ENCODE measurements at regions not wholly inside any gene's neighbourhood (a gene's known extent, or its start where the extent isn't known, plus 50 kb on each side); places are given as distances from the start of the nearest gene placed in this dataset.
"Not testable (repeated sequence)": the region's sequence is repeated elsewhere in the genome, so short reads cannot be mapped to it uniquely, and the experiment has no call there.

DNA sequence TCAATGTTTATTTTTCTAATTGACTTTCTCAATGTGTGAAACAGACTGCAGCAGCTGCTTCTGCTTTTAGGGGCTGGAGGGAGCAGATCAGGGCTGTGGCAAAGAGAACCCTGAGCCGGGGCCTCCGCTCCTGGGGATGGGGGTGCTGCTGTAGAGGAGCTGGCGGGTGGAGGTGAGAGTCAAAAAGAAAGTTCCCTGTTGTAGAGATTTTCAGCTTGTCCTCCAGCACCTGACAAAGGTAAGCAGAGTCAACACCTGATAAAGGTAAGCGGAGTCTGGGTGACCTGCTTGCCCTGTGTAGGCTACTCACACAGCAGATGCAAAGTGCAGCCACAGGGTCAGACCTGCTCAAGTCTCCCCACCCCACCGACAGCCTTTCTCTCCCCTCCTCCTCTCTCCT lies 252.4 kb upstream of the IRX1 start:
- intact Hi-C loops (cut with micrococcal nuclease), result no loop called here

DNA sequence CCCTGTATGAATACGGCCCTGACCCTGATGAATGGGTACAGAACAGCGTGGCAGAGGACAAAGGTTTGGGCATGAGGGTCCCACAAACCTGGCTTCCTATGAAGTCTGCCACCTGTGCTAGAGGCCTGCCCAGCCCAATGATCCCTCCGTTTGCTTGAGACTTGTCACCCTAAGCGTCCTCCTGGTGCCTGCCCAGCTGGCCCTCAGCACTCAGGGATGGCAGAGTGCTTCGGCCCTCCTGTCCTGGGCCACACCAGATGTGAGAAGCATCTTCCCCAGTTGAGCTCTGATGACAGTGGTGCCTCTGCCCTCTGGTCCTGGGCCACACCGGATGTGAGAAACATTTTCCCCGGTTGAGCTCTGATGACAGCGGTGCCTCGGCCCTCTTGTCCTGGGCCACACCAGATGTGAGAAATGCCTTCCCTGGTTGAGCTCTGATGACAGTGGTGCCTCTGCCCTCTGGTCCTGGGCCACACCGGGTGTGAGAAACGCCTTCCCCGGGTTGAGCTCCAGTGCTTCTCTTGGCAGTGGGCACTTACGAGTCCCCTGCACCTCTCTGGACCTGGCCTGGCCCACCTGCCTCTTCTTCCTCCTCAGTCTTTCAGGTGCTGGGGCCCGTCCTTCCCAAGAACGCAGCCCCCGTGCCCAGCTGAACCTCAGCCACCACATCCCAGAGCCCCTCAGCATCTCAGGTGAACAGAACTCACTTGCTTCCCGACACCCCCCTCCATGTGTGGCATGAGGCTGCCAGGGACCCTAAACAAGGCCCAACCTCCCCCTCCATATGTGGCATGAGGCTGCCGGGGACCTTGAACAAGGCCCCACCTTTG lies 253.1 kb upstream of the IRX1 start:
- intact Hi-C loops (cut with micrococcal nuclease), result no loop called here

DNA sequence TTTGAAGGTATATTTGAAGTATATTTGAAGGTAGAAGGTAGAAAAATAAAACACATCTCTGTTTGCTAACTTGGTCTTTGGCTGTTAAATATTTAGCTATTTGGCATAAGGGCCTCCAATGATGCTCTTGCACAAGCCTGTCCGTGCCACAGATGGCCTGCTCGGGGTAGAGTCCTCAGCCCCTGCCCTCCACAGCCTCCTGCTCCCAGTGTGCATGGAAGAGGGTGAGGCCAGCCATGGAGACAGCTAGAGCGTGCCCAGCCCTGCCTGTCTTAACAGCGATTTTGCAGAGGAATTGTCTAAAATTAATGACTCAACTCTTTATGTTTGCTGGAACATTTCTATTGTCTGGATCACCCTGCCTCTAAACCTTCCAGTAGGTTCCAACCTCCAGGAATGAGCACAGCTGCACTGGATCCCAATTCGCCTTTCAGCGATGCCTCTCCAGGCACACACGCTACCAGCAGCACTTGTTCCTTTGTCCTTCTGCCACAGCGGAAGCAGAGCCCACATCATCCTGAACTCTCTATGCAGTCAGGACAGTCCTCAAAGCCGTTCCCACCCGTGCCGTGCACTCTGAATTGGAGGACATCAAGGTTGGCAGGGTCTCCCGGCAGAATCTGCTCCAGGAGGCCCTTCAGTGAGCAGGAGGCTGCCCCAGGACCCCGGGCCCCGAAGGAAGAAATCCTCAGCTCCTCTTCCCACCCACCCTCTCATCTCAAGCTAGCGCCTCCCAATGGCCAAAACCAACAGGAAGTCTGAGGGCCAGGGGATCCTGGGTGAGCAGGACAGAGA lies 254.0 kb upstream of the IRX1 start:
- intact Hi-C loops (cut with micrococcal nuclease), result no loop called here

DNA sequence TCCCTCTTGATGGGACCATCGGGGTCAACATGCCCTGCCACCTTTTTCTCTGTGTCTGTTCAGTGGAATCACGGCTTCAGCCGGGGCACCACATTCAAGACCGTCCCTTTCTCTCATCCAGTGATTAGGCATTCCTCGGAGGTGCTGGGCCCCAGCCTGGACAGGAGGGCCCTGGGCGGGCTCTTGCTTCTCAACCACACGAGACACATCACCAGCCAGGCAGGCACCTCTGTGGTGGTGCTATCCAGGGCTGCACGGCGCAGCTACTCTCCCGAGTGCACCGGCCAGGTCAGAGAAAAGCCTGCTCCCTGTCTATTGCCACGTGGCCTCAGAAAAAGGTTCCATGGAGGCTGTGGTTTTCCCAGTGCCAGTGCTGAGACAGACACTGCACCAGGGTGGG lies 255.2 kb upstream of the IRX1 start:
- intact Hi-C loops (cut with micrococcal nuclease), result no loop called here

DNA sequence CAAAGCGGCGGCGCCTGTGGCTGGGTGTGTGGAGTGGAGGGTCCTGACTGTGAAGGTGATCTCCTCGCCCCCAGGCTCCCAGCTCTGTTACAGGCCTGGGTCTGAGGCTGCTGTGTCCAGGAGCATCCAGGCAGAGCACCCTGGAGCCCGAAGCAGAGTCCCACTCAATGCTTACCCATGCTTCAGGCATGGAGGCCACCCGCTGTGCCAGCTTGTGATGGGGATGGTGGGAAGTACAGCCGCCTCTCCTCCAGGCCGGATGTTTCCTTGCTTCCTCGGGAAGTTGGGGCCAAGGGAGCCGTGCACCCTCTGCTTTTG lies 255.9 kb upstream of the IRX1 start:
- intact Hi-C loops (cut with micrococcal nuclease), result no loop called here

DNA sequence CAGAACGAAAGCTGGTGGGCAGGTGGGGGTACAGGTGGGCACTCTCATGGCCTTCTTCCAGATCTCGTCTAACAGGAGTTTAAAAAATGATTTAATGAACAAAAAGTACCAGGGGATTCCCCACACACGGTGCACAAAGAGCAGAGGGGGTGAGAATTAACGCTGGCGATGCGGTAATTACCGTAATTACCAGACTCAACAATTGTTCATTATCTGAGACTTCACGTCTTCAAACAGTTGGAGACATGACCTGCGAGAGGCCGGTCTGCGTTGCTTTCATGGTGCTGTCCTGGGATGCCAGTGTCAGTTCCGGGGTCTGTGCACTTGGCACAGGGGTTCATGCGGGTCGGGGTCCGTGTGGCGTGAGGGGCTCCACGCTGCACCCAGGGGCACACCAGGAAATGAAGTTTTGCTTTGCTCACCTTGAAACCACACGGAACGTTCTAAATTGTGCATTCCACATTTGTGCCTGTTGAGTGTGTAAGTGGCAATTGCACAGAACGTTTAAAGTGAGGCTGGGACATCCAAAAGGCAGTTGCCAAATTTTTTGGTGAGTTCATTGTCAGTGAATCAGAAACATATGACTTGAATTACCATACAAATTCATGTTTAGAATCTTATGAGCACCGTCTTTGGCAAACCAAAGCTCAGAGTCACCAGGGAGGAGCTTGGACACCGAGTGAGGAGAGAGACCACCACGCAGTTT lies 256.4 kb upstream of the IRX1 start:
- intact Hi-C loops (cut with micrococcal nuclease), result no loop called here

DNA sequence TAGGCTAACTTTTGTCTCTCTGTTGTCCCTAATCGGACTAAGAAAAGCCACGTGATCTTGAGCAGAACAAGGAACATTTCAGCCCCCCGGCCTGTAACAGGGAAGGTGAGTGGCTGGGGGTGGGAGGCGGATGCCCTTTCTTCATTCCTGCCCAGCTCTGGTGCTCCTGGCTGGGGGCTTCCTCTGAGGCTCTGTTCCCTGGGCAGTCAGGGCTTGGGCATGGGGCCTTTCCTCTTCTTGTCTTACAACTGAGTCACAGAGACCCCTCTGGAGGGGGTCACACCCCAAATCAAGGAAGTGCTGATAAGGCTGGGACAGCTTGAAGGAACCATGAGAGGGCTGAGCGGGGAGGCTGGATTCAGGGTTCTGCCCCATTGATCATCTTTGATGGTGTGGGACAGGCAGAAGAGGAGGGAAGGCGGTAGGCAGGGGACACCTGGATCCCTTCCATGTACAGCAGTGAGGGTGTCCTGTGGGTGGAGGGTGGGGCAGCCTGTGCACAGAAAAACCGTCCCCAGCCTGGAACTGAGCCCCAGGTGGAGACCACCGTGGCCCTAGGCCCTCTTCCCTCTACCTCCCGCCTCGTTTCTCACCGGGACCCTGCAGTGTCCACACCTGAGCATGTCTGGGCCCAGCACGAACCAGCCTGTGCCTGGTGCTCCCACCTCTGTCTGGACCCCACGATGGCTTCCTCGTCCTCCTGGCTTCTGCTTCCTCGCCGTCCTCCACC lies 257.7 kb upstream of the IRX1 start:
- intact Hi-C loops (cut with micrococcal nuclease), result no loop called here

DNA sequence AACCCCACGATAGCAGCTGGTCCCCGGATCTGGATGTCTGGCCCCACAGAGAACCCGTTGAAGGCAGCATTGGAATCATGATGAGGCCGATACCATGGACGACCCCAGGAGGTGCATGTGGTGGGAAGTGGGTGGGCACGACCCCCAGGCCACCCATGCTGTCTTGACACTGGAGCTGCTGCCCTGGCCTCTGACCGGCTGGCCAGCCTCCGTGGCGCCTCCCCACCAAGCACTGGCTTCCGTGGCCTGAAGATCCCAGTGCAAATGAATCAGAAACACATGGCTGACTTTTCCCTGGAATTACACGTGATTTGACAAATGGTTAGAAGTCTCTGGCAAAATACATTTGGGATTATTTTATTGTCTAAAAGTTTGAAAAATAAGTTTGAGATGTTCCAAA lies 259.0 kb upstream of the IRX1 start:
- intact Hi-C loops (cut with micrococcal nuclease), result no loop called here

DNA sequence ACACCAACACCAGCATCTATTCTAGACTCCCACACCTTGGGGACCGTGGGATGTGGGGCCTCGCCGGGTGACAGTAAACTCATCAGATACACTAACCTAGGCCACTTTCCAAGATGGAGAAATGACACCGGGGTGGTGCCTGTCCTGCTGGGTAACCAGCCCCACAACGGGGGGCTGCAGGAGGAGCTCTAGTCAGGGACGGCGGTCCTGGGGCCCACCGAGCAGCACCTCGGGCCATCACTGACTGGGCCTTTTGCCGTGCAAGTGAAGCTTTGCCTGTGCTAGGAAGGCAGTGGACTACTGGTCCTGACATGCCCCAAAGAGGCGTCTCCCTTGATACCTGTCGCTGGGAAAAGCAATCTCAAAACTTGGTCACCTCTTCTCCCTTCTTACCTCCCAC lies 260.3 kb upstream of the IRX1 start:
- intact Hi-C loops (cut with micrococcal nuclease), result no loop called here

DNA sequence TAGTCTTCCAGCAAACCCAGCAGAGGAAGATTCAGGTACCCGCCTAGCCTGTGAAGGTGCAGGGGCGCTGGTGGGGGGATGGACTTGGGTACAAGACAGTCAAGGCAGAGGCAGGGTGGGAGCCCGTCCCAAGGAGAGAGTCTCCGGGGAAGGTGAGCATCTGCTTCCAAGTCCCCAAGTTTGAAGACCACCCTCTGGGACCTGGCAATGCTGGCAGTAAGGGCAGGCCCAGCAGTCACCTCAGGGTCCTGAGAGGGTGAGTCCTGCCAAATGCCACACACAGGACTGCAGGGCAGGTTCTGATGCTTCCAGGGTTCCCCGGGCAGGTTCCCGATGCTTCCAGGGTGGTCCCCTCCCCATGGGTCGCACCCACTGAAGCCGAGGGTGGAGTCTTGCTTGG lies 261.8 kb upstream of the IRX1 start:
- intact Hi-C loops (cut with micrococcal nuclease), result no loop called here

DNA sequence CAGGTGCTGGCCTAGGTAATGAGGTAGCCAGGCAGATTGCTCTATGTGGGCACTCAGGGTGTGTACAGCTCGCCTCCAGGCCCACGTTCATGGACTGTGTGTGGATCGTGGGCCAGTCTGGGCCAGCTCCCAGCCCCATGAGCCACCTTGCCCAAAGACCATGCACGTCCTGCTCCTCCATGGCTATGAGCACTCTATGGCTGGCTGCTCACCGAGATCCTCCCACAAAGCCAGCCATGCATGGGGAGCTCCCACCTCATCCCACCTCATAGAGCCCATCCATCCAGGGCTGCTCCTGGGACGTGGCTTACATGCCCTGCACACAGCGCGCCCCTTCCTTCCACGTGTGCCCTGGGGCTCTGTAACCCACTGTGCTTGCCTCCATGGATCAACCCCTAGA lies 262.5 kb upstream of the IRX1 start:
- intact Hi-C loops (cut with micrococcal nuclease), result no loop called here

DNA sequence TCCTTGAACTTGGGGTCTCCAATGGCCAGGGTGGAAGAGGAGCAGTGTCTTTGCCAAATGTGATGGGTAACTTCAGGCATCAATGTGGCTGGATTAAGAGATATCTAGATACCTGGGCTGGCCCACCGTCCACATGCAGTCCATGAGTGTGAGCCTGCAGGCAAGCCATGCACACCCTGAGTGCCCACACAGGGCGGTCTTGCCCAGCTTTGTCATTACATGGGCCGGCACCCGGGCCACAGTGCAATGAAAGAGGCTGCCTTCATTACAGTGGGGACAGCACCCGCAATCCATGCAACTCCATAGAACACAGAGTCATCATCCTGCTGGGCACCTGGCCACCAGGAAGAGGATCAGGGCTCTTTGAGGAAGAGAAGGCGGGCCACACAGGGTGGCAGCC lies 263.8 kb upstream of the IRX1 start:
- intact Hi-C loops (cut with micrococcal nuclease), result no loop called here

DNA sequence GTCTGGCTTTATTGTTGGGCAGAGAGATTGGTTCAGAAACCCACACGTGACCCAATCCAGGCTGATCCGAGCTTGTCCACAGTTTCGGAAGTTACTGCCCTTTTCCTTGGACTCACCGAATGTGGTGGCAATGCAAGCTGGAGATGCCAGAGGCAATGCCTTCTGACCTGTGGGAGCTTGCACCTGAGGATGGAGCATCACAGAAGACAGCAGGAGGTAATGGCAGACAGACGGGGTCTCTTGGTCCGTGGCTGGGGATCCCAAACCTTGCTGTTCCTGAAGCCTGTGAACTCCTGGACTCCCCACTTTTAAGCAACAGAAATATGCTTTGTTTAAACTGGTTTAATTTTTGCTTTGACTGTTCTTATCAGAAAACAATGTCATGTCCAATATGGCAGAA lies 265.2 kb upstream of the IRX1 start:
- intact Hi-C loops (cut with micrococcal nuclease), result no loop called here

DNA sequence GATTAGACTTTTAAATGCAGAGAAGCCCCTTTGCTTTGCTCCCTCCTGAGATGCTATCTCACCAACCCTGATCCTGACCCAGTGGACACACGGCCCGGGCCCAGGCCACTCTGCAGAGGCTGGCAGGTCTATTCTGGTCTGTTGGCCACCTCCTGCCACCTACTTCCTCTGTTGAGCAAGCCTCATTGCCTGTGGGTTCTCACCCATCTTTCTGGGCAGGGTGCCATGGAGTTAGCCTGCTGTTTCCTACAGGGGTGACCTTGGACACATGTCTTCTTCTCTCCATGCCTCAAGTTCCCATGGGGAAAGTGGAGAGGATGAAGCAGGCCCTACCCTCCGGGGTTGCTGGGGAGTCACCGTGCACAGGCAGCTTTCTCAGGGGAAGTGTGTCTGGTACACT lies 266.2 kb upstream of the IRX1 start:
- intact Hi-C loops (cut with micrococcal nuclease), result no loop called here

DNA sequence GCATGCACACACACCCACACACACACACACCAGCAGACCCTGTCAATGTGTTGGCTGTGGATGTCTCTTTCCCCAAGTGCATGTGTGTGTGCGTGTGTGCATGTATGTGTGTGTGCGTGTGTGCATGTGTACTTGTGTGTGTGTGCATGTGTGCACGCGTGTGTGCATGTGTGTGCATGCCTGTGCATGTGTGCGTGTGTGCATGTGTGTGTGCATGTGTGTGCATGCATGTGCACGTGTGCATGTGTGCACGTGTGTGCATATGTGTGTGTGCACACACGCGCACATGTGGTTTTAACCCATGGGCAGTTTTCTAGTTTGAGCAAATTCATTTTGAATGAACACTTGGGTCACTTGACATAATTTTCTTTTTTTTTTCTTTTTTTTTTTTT lies 268.8 kb upstream of the IRX1 start:
- intact Hi-C loops (cut with micrococcal nuclease), result no loop called here

DNA sequence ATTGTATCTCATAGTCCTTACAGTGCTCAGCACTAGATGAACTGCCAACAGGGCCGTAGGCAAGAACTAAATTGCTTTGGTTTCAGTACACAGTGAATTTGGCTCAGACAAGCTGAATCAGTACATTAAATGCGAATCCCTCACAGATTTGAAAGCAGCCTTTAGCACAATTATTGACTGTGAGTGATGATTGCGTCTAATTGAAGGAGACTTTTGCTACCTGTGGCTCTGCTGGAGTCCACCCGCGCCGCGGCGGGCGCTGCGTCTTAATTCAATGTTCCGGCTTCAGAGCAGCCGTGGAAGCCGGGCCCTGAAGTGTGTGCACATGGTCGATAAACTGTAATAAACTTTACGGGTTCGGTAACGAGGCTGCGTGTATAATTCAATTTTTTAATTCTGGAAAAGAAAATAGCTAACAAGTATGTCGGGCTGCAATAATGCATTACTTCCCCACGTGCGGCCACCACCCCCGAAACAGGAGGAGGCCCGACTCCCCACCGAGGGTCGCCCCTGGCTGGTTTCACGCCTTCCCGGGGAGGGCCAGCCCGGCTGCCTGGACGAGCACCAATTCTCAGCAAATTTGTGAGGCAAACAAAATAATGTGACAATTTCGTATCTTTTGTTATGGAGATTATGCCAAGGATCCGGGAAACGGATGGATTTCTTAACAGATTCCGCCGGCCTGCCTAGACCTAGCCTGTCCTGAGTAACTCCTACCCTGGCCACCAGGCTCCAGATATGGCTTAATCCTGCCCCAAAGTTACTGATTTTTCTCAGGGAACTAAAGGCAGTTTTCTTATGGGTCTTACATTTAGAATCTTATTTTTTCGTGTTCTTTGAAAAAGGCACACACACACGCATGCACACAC lies 269.4 kb upstream of the IRX1 start:
- intact Hi-C loops (cut with micrococcal nuclease), result no loop called here

DNA sequence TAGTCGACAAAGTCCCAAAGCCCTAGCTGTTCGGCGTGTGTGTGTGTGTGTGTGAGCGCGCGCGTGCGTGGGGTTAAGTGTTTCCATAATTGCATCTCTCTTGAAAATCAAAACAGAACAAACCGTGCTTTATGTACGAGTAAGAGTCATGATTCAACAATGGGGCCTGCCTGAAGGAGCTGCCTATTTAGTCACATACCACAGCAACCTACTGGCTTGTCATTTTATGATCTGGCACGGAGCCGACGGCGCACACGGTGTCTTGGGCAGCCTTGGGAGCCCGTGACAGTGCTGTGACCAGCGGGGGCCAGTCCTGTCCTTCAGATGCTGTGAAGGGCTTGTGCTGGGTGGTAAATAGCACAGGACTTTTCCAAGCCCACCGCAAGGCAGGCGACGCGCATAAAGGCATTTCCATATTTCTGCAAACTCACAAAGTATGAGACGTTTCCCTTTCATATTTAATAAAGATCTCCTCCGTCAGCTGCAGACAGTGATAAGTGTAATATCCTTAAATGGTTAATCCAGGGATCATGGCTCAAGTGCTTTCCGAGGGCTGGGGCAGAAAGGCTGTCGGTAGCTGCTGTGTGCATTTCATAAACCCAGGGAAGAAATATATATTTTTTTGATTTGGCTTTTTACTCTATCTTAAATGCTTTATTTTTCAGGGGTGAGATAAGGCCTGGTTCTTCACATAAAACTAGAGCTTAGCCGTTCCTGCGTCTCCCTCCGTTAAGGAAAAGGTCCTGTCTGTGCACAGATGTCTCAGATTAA lies 270.2 kb upstream of the IRX1 start:
- intact Hi-C loops (cut with micrococcal nuclease), result no loop called here

DNA sequence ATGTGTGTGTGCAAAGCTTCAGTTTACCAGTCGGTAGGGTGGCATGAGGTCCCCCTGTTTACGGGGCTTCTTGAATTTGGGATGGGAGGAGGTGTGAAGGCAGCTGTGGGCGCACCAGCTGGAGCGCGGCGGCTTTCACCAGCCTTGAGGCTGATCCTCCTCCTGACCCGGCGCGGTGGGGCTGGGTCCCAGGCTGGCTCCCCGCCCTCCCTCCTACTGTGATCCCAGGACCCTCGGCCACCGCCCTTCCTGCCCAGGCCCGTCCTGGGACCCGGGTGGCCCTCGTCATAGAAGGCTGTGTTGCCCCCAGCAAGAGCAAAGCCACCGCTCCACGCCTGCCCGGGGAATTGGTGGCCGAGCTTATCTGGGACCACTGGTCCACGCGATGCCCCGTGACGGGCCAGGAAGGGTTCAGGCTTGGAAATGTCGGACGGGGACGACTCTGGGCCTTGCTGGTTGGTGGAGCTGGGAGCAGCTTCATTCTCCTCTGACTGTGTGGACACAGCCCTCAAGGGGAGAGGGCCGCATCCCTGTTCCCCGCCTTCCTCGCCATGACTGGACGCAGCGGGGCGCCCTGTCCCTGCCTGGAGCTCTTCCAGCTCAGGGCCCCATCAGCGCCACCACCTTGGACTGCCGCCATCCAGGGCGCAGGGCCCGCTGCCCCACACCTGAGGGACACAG lies 271.1 kb upstream of the IRX1 start:
- intact Hi-C loops (cut with micrococcal nuclease), result no loop called here

DNA sequence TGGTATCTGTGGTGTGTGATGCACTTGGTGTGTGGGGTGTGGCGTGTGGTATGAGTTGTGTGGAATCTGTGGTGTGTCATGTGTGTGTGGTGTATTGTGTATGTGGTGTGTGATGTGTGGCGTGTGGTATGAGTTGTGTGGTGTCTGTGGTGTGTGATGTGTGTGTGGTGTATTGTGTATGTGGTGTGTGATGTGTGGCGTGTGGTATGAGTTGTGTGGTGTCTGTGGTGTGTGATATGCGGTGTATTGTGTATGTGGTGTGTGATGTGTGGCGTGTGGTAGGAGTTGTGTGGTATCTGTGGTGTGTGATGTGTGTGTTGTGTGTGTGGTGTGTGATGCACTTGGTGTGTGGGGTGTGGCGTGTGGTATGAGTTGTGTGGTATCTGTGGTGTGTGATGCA lies 271.7 kb upstream of the IRX1 start:
- intact Hi-C loops (cut with micrococcal nuclease), result not testable (repeated sequence)

DNA sequence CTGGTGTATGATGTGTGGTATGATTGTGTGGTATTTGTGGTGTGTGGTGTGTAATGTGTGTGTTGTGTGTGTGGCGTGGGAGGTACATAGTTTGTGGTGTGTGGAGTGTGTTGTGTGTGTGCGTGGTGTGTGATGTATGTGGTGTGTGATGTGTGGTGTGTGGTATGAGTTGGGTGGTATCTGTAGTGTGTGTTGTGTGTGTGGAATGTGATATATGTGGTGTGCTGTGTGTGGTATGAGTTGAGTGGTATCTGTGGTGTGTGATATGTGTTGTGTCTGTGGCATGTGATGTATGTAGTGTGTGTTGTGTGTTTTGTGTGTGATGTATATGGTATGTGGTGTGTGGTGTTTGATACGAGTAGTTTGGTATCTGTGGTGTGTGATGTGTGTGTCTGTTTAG lies 272.5 kb upstream of the IRX1 start:
- intact Hi-C loops (cut with micrococcal nuclease), result no loop called here

All from T-helper 2 cell treated with Interferon-gamma antibody and Interleukin-4, amounts not matched to agents 100 ng/mL and 5 ng/mL, for 36 hours (primary cell).